Endothelial cell of umbilical vein (primary cell): ENCODE measurements at regions not wholly inside any gene's neighbourhood (a gene's known extent, or its start where the extent isn't known, plus 50 kb on each side); places are given as distances from the start of the nearest gene placed in this dataset.

Source experiments
- BruUV-seq: library from RNA; stranded (reverse); fragments of 400-500 nt; replicated peaks from 2 replicates; lab custom pipeline; 2021; lab: Mats Ljungman, UMichigan
- CTCF ChIA-PET: fragments of 300-600, 350-600 bp; sonication (Branson Sonifier 250); formaldehyde crosslinking; loops from one replicate; lab custom pipeline; 2021; ENCODE audit warnings: antibody characterized with exemption, inconsistent platforms; lab: Charles Lee
- POLR2A ChIA-PET: fragments of 300-600, 350-600 bp; sonication (Branson Sonifier 250); formaldehyde crosslinking; loops from one replicate; lab custom pipeline; 2021; ENCODE audit warnings: antibody characterized with exemption, inconsistent platforms; lab: Charles Lee
- DNase-seq: peaks from one replicate; pipeline ENCODE4 v3.0.0-alpha.2; 2011; ENCODE audit warnings: low read depth, low spot score
- FAIRE-seq: peaks from 2 replicates; lab custom pipeline; 2011; peaks lifted over from hg19 to GRCh38; lab: Jason Lieb, UNC
- H2AFZ ChIP-seq: 2 replicates; pipeline ENCODE4 v1.6.0; 2012; ENCODE audit warnings: low read depth, low read length, control low read depth, inconsistent platforms
- H3K27ac ChIP-seq: 2 replicates; pipeline ENCODE4 v1.5.1; 2011; ENCODE audit warnings: low read depth, mild to moderate bottlenecking, control low read depth, low read length, moderate library complexity; ENCODE audit not compliant: insufficient read depth
- H3K27me3 ChIP-seq, 2 experiments: 2 replicates each; pipeline versions ENCODE4 v1.6.0 to v1.6.1; 2011; ENCODE audit warnings: low read length in 2 of 2, mixed read lengths in 1 of 2; ENCODE audit not compliant: control insufficient read depth in 2 of 2, insufficient read depth in 2 of 2
- H3K36me3 ChIP-seq, 2 experiments: 2 replicates in 1 of 2; 3 replicates in 1 of 2; pipeline ENCODE4 v1.5.1; 2011; ENCODE audit warnings: low read length in 2 of 2, mild to moderate bottlenecking in 1 of 2, moderate library complexity in 1 of 2; ENCODE audit not compliant: control insufficient read depth in 2 of 2, insufficient read depth in 2 of 2; ENCODE audit errors: extremely low read depth in 1 of 2
- H3K4me1 ChIP-seq: 3 replicates; pipeline ENCODE4 v1.5.1; 2011; ENCODE audit warnings: mild to moderate bottlenecking, low read length; ENCODE audit not compliant: control insufficient read depth, insufficient read depth; ENCODE audit errors: extremely low read depth
- H3K4me2 ChIP-seq: 2 replicates; pipeline ENCODE4 v1.6.1; 2011; ENCODE audit warnings: low read length, control low read depth, mixed read lengths; ENCODE audit not compliant: insufficient read depth
- H3K4me3 ChIP-seq, 3 experiments: fragments of 200-600 bp in 1 of 3; sonication (generic), shearing (Covaris generic) in 1 of 3; replicated peaks in 1 of 3; 2 replicates each; pipeline ENCODE4 v1.5.1; 2011 to 2016; ENCODE audit warnings: control low read depth in 3 of 3, low read length in 3 of 3, mild to moderate bottlenecking in 2 of 3, inconsistent platforms in 1 of 3, low read depth in 1 of 3, moderate library complexity in 1 of 3; ENCODE audit not compliant: insufficient read depth in 1 of 3
- H3K79me2 ChIP-seq: 2 replicates; pipeline ENCODE4 v1.6.0; 2012; ENCODE audit warnings: low read length, inconsistent platforms; ENCODE audit not compliant: control insufficient read depth, insufficient read depth
- H3K9ac ChIP-seq: replicated peaks from 2 replicates; pipeline ENCODE3; 2011; ENCODE audit warnings: low read length, control low read depth; ENCODE audit not compliant: insufficient read depth; ENCODE audit errors: extremely low read depth
- H3K9me1 ChIP-seq: replicated peaks from 3 replicates; pipeline ENCODE4 v1.6.0; 2011; ENCODE audit warnings: mild to moderate bottlenecking, low read length; ENCODE audit not compliant: control insufficient read depth, insufficient read depth; ENCODE audit errors: extremely low read depth
- H3K9me3 ChIP-seq: replicated peaks from 2 replicates; pipeline ENCODE4 v1.5.1; 2012; ENCODE audit warnings: low read length, inconsistent platforms; ENCODE audit not compliant: control insufficient read depth, insufficient read depth
- H4K20me1 ChIP-seq: replicated peaks from 2 replicates; pipeline ENCODE3; 2011; ENCODE audit warnings: mild to moderate bottlenecking, low read length; ENCODE audit not compliant: control insufficient read depth, insufficient read depth; ENCODE audit errors: extremely low read depth
- CTCF ChIP-seq, 2 donors: IDR thresholded peaks; 1 replicate in 1 of 2; 2 replicates in 1 of 2; pipeline ENCODE4 v1.5.1; 2011; ENCODE audit warnings: low read length in 2 of 2, mild to moderate bottlenecking in 2 of 2, moderate library complexity in 2 of 2, control low read depth in 1 of 2, inconsistent platforms in 1 of 2, low read depth in 1 of 2; ENCODE audit not compliant: insufficient read depth in 1 of 2; ENCODE audit errors: extremely low read depth in 1 of 2
- EZH2 ChIP-seq: IDR thresholded peaks from 2 replicates; pipeline ENCODE4 v1.6.1; 2012; ENCODE audit warnings: borderline replicate concordance, low read depth, mild to moderate bottlenecking, moderate library complexity, low read length, inconsistent platforms; ENCODE audit not compliant: severe bottlenecking
- FOS ChIP-seq: IDR thresholded peaks from 2 replicates; pipeline ENCODE4 v1.6.1; 2011; ENCODE audit warnings: mild to moderate bottlenecking, low read length, moderate library complexity, borderline replicate concordance; ENCODE audit not compliant: insufficient read depth
- GATA2 ChIP-seq: IDR thresholded peaks from 2 replicates; pipeline ENCODE4 v1.7.0; 2011; ENCODE audit warnings: low read depth, mild to moderate bottlenecking, moderate library complexity, mixed read lengths, low read length; ENCODE audit not compliant: insufficient read length, insufficient read depth
- JUN ChIP-seq: IDR thresholded peaks from 2 replicates; pipeline ENCODE4 v1.6.1; 2011; ENCODE audit warnings: borderline replicate concordance, low read depth; ENCODE audit not compliant: insufficient read length, insufficient read depth
- MAX ChIP-seq: IDR thresholded peaks from 2 replicates; pipeline ENCODE4 v1.6.1; 2011; ENCODE audit not compliant: insufficient read depth, insufficient read length
- MYC ChIP-seq: IDR thresholded peaks from one replicate; pipeline ENCODE4 v1.6.1; 2011; ENCODE audit warnings: mild to moderate bottlenecking, low read depth, low read length
- POLR2A ChIP-seq: IDR thresholded peaks from 2 replicates; pipeline ENCODE4 v1.6.1; 2012; ENCODE audit warnings: low read depth, mild to moderate bottlenecking, control low read depth, low read length
- POLR2AphosphoS5 ChIP-seq: IDR thresholded peaks from 2 replicates; pipeline ENCODE4 v1.6.1; 2012; ENCODE audit warnings: low read depth, mild to moderate bottlenecking, control low read depth, low read length, moderate library complexity; ENCODE audit not compliant: insufficient read depth
- dilution Hi-C: fragments of 300-500 bp; cut with MboI; formaldehyde crosslinking; loops from one replicate; pipeline ENCODE4 v1.15.0; 2019; ENCODE audit warnings: low sequenced_read_pairs; ENCODE audit not compliant: extremely low pct_ligation_motif_present
- intact Hi-C: fragments of 100-400 bp; cut with micrococcal nuclease; formaldehyde crosslinking; loops from one replicate; pipeline ENCODE4 v1.10.0; 2022

DNA sequence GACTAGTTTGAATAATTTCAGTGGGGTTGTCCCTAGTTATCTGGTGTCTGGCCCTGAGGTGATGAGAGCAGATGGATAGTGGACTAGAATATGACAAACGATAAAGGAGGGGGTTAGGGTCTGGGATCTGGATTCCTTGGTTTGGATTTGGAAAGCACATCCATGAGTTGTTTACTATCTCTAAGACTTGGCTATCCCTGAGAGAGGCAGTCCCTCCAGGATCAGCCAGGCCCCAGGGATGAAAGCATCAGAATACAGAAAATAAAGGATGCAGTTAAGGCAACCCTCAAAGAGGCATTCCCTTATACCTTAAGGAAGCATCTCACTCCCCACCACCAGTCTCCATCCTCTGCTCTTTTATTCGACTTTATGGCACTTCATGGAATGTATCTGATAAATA lies 230.7 kb downstream of the NHLRC3 start:
- Histone ChIP-seq H3K9ac (no peak overlapping the region), H3K9me3 (no peaks in the 10 kb centered on the region), H3K27me3 (peaks cover 10% of the 10 kb centered on the region in 2 experiments), H2AFZ (no peak overlapping the region), H3K36me3 (no peaks in the 10 kb centered on the region), H3K9me1 (no peaks in the 10 kb centered on the region), H3K27ac (no peak overlapping the region), H3K79me2 (no peaks in the 10 kb centered on the region), H3K4me3 (no peak overlapping the region), H3K4me2 (no peak overlapping the region), H4K20me1 (no peaks in the 10 kb centered on the region), H3K4me1 (no peaks in the 10 kb centered on the region)
- no peak for DNase-seq
- POLR2A ChIA-PET = no interaction called here
- no TSS peak for BruUV-seq
- CTCF ChIA-PET = no interaction called here
- no peak for TF ChIP-seq POLR2A
- no peak for TF ChIP-seq MAX
- no peak for TF ChIP-seq FOS
- TF ChIP-seq EZH2 = no peak
- no peak for TF ChIP-seq GATA2
- TF ChIP-seq MYC = no peak
- TF ChIP-seq POLR2AphosphoS5 = no peak
- TF ChIP-seq CTCF (IDR thresholded peaks at IDR 0.05; ENCODE audit: extremely low read depth in 1 of 2, insufficient read depth in 1 of 2, low read depth in 1 of 2, low read length in 2 of 2) = no peak
- TF ChIP-seq JUN = no peak
- dilution Hi-C loops = no loop called here
- intact Hi-C loops = loop anchor here (10.0 kb wide), 1 partner anchor 146 kb away; no protein-coding TSS in a partner anchor
- no peak for FAIRE-seq
